K562 (cell line): ENCODE measurements at regions not wholly inside any gene's neighbourhood (a gene's known extent, or its start where the extent isn't known, plus 50 kb on each side); places are given as distances from the start of the nearest gene placed in this dataset.

ENCODE experiments used
- COPS2 ChIP-seq: fragments of 450-650 bp; conservative IDR thresholded peaks from 2 replicates; pipeline ENCODE4 v1.6.1; 2016; ENCODE audit warnings: mild to moderate bottlenecking, moderate library complexity
- ETV1 ChIP-seq: fragments of 450-650 bp; conservative IDR thresholded peaks from 2 replicates; pipeline ENCODE4 v1.6.1; 2016; ENCODE audit warnings: missing genetic modification characterization, control low read depth, low read depth, missing compliant biosample characterization
- ZNF140 ChIP-seq: fragments of 250-450 bp; sonication (Bioruptor Pico); IDR thresholded peaks from 2 replicates; pipeline ENCODE4 v1.8.0; 2021; ENCODE audit warnings: moderate library complexity, mild to moderate bottlenecking, inconsistent platforms
- TF ChIP-seq, protein P1 (sequence below), 2 experiments: fragments of 450-650 bp; formaldehyde crosslinking in 1 of 2; IDR thresholded peaks; 2 replicates each; pipeline versions ENCODE4 v1.4.0 to v1.6.1; 2014 to 2020; ENCODE audit warnings: mild to moderate bottlenecking in 2 of 2, borderline replicate concordance in 1 of 2, low read depth in 1 of 2
- TF ChIP-seq, protein P2 (sequence below): fragments of 250-450 bp; sonication (Bioruptor Pico); IDR thresholded peaks from 2 replicates; pipeline ENCODE4 v1.8.0; 2021; ENCODE audit warnings: borderline replicate concordance, mild to moderate bottlenecking, moderate library complexity; ENCODE audit not compliant: poor library complexity, severe bottlenecking

DNA sequence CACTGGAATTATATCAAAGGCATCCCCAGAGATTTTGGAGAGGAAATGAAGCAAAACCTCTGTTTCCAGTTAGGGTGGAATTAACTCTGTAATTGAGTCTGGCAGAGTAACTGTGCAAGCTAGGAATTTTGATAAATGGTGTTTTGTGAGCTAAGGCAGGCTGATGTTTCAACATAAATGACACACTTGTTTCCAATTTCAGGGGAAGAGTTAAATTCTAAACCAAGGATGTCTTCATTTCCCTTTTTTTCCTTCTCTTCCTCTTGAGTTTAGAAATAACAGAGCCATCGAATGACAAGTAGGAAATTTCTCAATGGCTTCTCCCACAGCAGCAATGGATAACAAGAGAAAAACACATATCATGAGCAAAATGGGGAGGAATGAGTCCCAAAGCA is 131.2 kb downstream of the IRS2 start (continued):
- TF ChIP-seq, protein P1, sequence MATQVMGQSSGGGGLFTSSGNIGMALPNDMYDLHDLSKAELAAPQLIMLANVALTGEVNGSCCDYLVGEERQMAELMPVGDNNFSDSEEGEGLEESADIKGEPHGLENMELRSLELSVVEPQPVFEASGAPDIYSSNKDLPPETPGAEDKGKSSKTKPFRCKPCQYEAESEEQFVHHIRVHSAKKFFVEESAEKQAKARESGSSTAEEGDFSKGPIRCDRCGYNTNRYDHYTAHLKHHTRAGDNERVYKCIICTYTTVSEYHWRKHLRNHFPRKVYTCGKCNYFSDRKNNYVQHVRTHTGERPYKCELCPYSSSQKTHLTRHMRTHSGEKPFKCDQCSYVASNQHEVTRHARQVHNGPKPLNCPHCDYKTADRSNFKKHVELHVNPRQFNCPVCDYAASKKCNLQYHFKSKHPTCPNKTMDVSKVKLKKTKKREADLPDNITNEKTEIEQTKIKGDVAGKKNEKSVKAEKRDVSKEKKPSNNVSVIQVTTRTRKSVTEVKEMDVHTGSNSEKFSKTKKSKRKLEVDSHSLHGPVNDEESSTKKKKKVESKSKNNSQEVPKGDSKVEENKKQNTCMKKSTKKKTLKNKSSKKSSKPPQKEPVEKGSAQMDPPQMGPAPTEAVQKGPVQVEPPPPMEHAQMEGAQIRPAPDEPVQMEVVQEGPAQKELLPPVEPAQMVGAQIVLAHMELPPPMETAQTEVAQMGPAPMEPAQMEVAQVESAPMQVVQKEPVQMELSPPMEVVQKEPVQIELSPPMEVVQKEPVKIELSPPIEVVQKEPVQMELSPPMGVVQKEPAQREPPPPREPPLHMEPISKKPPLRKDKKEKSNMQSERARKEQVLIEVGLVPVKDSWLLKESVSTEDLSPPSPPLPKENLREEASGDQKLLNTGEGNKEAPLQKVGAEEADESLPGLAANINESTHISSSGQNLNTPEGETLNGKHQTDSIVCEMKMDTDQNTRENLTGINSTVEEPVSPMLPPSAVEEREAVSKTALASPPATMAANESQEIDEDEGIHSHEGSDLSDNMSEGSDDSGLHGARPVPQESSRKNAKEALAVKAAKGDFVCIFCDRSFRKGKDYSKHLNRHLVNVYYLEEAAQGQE (IDR thresholded peaks at IDR 0.05; ENCODE audit: borderline replicate concordance): no peak
- TF ChIP-seq, protein P1 (CRISPR knock-in tag; IDR thresholded peaks at IDR 0.05; ENCODE audit: low read depth): no peak
- TF ChIP-seq COPS2: no peak
- TF ChIP-seq ZNF140 (CRISPR knock-in tag): no peak
- no peak for TF ChIP-seq ETV1 (tag)
- TF ChIP-seq, protein P2, sequence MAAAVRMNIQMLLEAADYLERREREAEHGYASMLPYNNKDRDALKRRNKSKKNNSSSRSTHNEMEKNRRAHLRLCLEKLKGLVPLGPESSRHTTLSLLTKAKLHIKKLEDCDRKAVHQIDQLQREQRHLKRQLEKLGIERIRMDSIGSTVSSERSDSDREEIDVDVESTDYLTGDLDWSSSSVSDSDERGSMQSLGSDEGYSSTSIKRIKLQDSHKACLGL (CRISPR knock-in tag): no peak
